HG03354 (cell line): ENCODE measurements at regions not wholly inside any gene's neighbourhood (a gene's known extent, or its start where the extent isn't known, plus 50 kb on each side); places are given as distances from the start of the nearest gene placed in this dataset.

Source experiments
- ATAC-seq: cut with Tn5 transposase; IDR thresholded peaks from one replicate; pipeline ENCODE4 v1.9.1; 2021; ENCODE audit warnings: mild to moderate bottlenecking; ENCODE audit not compliant: unreplicated experiment, poor library complexity, severe bottlenecking

GRCh38 chr2:204040016-204040415, 103.5 kb downstream of the ICOS start:
- ATAC-seq: no peak

- no peak for ATAC-seq
Measured at GRCh38 chr2:204042401-204042800, 105.8 kb downstream of the ICOS start.

GRCh38 chr2:204046145-204046544, 109.6 kb downstream of the ICOS start:
- ATAC-seq: peak; percentile 85

- ATAC-seq: peak; percentile 88
Measured at GRCh38 chr2:204049635-204050034, 113.1 kb downstream of the ICOS start.

- ATAC-seq: no peak
Measured at GRCh38 chr2:204050681-204051080, 114.1 kb downstream of the ICOS start.

DNA sequence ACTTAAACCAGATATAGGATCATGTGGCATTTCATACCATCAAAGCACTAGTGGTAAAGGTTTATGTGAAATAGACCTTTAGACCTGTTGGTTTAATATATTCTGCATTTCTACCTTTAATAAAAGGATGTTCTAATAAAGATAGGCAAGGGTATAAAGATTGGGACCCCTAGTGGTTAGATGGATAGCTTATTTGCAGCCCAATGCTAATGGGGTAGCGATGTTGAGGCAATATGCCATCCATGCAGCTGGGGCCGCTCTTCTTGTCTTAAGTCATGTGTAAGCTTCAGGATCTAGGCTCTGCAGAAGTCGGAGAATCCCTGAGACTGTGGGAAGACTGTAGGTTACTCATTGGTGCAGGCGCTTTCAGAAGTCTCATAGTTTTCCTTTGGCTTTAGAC, 114.9 kb downstream of the ICOS start:
- ATAC-seq: no peak

- ATAC-seq: no peak
Measured at GRCh38 chr2:204051984-204052556, 115.5 kb downstream of the ICOS start.

DNA sequence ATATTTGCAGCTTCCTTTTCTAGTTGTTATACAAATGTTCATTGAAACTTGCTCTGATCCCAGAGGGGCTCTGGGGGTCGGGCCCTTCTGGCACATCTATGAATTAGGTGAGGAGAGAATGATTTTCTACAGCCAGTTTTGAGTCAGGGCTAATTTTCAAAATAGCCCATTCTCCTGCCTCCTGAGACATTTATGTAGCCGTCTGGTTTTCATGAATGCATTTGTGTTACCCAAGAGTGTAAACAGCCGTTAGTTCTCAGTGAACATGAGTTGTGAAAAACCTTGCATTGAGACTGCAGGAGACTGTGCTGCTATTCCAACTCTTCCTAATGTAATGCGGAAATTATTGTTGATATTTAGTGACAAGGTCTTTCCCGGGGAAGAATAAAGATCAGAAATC, 122.5 kb downstream of the ICOS start:
- no peak for ATAC-seq

GRCh38 chr2:204060841-204061240, 124.3 kb downstream of the ICOS start:
- ATAC-seq: no peak

DNA sequence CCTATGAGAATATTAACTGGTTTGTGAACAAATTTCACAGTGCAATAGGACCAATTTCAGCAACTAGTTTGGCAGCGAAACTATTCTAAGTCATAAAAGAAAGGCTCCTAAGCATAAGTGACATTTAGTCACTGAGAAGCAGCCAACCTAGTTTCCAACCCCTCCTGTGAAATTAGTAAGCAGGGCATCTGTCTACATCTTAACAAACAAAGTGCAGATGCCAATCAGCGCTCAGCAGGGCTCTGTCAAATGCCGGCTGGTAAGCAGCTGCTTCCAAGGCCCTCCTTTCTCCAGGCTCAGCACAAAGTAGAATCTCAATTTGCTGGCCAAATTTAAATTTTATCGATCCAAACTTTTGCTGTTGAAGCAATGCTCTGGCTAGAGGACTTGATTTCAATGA, 124.7 kb downstream of the ICOS start:
- ATAC-seq: no peak

GRCh38 chr2:204064119-204064518, 127.6 kb downstream of the ICOS start:
- no peak for ATAC-seq

- no peak for ATAC-seq
Measured at GRCh38 chr2:204065566-204065965, 129.0 kb downstream of the ICOS start.

DNA sequence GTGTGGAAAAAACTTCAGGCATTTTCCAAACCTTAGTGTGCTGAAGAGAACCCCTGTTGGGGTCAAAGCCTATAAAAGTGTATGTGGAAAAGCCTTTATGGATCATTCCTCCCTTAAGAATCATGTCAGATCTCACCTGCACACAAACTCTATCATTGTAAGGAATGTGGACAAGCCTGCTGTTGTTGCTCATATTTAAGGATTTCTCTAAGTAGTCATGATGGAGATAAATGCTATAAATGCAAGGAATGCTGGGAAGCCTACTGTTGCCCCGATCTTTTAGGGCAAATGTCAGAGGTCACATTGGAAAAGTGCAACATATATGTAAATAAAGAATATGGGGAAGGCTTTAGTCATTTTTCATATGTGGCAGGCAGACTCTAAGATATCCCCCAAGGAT, 129.5 kb downstream of the ICOS start:
- no peak for ATAC-seq

DNA sequence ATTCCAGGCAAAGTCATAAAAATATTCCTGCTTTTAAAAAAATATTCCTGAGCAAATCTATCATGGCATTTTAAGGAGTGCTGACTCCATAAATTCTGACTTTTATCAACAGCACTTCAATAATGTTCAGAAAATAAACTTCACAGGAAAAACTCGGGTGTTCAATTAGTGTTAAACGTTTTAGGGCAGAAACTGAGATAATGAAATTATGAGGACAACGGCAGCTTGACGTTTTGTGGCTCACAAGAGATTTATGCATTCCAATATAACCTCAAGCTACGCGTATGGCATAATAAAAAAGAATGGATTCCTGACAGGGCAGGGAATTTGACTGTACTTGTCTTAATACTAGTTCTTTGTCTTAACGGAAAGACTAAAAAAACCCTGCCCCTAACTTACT, 133.2 kb downstream of the ICOS start:
- ATAC-seq: no peak

- ATAC-seq: no peak
Measured at GRCh38 chr2:204072443-204073324, 136.1 kb downstream of the ICOS start.

GRCh38 chr2:204074456-204074855, 137.9 kb downstream of the ICOS start:
- no peak for ATAC-seq

DNA sequence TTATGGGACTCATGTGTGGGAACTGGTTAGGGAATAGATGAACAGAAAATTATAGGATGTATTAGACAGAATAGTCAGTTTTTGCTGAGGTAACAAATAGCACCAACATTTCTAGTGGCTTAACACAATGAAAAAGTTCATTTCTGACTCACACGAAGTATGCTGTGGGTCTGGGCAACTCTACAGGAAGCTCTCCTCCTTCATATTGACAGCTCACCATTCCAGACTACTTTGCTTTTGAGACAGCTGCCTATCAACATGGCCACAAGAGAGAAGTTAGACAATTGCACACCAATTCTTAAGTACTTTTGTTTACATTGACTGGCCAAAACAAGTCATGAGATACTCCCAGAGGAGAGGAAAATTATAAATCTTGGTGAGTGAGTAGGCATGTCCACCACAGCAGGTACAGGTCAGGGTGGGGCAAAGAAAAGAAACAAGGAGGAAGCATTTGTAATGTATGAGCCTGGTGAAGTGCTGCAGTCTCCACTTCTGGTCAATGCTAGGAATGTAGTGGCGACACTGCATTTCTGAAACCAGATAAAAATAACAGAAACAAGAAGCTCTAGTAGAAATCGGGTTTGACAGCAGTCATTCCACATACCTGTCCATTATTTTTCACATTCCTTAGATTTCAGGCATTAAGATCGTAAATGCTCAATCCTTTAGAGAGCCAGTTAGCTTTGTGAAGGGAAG, 141.6 kb downstream of the ICOS start:
- no peak for ATAC-seq

DNA sequence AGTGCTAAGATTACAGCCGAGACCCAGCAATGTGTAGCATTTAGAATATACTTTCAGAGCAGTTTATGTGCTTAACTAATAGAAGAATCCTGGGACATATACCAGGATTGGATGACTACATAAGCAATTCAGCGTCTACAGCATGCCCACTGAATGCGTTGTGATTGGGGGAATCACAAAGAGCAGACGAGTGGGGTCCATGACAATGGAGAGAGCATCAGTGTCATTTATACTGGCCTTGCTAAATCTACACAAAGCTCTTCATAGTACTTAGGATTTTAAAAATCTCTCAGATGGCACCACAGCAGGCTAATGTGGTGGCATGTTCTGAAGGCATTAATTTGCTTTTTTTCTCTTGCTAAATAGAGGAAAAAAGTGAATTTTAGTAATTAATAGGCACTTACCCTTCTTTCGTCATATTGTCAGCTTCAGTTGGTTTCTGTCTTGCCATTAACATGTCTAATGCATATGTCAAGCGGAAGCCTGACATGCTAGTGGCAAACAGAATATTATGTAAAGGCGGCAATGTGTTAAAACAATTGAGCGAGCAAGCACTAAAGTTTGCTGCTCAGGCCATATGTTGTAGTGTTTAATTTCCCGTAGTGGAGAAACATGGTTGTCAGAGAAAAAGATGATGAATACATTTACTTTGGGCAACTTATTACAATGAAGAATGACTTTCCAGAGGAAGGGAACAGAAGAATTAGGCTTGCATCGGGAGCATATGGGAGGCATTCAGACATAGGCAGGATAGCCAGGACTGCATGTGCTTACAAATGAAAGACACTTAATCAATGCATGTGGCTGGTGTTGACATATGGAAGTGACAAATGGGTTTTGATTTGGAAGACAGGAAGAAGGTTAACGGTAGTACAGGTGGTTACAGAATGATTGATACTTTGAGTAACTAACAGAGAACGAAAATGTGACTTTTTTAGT, 145.2 kb downstream of the ICOS start:
- ATAC-seq: no peak

DNA sequence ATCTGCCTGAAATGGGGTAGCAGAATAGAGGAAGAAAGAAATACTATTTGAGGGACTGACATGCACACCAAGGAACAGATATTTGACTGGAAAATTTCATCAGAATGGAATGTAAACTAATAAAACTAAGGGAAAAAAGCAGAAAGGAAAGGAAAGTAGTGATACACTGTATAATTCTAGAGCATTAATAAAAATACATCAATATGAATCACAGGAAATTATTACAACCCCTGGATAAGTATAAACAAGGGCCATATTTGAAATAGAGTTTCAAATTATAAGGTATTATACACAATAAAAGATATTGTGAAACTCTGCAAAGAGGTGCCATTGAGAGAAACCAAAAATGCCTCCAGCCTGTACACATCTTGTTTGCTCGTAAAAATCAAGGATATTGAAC, 149.6 kb downstream of the ICOS start:
- ATAC-seq: no peak

DNA sequence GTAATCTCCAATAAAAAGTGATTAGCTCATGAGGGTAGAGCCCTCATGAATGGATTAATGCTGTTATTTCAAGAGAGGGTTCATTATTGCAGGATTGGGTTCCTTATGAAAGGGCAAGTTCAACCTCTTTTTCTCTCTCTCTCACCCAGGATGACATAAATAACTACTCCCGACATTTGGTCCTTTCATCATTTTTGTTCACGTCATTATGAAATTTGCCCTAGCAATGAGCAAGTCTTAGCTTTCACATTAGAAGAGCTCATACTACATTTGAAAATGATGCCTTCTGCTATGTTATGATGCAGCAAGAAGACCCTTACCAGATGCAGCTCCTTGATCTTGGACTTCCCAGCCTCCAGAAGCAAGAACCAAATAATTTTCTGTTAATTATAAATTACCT, 152.5 kb downstream of the ICOS start:
- ATAC-seq: no peak
